Neural crest cell (in vitro differentiated cells): ENCODE measurements at regions not wholly inside any gene's neighbourhood (a gene's known extent, or its start where the extent isn't known, plus 50 kb on each side); places are given as distances from the start of the nearest gene placed in this dataset.

Source experiments
- DNase-seq: peaks from one replicate; pipeline ENCODE4 v3.0.0; 2021; ENCODE audit warnings: low read depth, mixed read lengths, low spot score
- H3K27ac Mint-ChIP-seq: one replicate; pipeline ENCODE4 v1.8.0; 2021; ENCODE audit warnings: mild to moderate bottlenecking, mixed read lengths; ENCODE audit not compliant: unreplicated experiment
- H3K27me3 Mint-ChIP-seq: 2 replicates; pipeline ENCODE4 v1.8.0; 2021; ENCODE audit warnings: low read depth, mild to moderate bottlenecking, mixed read lengths
- H3K36me3 Mint-ChIP-seq: 2 replicates; pipeline ENCODE4 v1.8.0; 2021; ENCODE audit warnings: low read depth, mild to moderate bottlenecking, mixed read lengths
- H3K4me1 Mint-ChIP-seq: 2 replicates; pipeline ENCODE4 v1.8.0; 2021; ENCODE audit warnings: mixed read lengths
- H3K4me3 Mint-ChIP-seq: one replicate; pipeline ENCODE4 v1.8.0; 2021; ENCODE audit warnings: mild to moderate bottlenecking, mixed read lengths
- H3K9me3 Mint-ChIP-seq: 2 replicates; pipeline ENCODE4 v1.8.0; 2021; ENCODE audit warnings: mixed read lengths
- TF ChIP-seq, protein P1 (sequence below): fragments of 200-600 bp; sonication (generic); conservative IDR thresholded peaks from 2 replicates; pipeline ENCODE4 v1.5.0; 2021; ENCODE audit warnings: antibody characterized with exemption, mild to moderate bottlenecking

DNA sequence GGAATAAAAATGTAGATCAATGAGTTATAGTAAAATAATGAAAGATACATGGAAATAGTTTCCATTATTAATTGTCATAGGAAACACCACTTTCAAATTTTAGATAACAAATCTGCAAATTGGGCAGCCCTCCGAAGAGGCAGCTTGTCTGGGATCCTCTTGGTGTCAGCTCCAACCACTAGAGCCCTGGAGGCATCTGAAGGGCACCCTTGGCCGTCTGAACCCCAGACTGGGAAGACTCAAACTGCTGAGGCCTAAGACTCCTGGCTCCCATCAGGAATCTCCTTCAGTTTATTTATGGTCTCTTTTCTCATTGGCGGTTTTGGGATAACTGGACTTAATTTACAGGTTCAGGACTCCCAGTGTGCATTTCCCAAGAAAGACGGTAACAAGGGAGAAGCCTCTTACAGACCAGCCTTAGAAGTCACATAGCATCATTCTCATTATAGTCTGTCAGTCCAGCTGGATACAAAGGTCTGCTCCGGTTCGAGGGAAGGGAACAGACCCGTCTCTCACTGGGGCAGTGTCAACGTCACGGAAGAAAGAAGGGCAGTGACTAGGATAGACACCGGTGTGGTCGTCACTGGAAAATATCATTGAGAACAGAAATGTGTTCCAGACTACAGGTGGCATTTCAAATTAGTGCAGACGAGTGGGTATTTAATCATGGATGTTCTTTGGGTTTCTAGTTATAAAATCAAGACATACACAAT lies 390.7 kb upstream of the NETO1 start:
- Mint-ChIP-seq H3K4me3 (no peak overlapping the region), H3K9me3 (peaks cover 3% of the 10 kb centered on the region), H3K27ac (no peak overlapping the region), H3K36me3 (no peaks in the 10 kb centered on the region), H3K4me1 (peaks cover 4% of the 10 kb centered on the region), H3K27me3 (no peaks in the 10 kb centered on the region)
- DNase-seq: no peak
- TF ChIP-seq, protein P1, sequence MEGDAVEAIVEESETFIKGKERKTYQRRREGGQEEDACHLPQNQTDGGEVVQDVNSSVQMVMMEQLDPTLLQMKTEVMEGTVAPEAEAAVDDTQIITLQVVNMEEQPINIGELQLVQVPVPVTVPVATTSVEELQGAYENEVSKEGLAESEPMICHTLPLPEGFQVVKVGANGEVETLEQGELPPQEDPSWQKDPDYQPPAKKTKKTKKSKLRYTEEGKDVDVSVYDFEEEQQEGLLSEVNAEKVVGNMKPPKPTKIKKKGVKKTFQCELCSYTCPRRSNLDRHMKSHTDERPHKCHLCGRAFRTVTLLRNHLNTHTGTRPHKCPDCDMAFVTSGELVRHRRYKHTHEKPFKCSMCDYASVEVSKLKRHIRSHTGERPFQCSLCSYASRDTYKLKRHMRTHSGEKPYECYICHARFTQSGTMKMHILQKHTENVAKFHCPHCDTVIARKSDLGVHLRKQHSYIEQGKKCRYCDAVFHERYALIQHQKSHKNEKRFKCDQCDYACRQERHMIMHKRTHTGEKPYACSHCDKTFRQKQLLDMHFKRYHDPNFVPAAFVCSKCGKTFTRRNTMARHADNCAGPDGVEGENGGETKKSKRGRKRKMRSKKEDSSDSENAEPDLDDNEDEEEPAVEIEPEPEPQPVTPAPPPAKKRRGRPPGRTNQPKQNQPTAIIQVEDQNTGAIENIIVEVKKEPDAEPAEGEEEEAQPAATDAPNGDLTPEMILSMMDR: no peak

DNA sequence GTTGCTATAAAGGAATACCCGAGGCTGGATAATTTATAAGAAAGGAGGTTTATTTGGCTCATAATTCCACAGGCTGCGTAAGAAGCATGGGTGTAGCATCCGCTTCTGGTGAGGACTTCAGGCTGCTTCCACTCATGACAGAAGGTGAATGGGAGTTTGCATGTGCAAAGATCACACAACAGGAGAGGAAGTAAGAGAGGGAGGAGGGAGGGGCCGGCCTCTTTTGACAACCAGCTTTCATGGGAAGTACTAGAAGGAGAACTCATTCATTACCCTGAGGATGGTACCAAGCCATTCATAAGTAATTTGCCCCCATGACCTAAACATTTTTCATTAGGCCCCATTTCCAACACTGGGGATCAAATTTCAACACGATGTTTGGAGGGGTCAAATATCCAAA lies 386.8 kb upstream of the NETO1 start:
- no peaks in the 10 kb centered on the region for H3K36me3 Mint-ChIP-seq
- H3K9me3 Mint-ChIP-seq: peaks cover 3% of the 10 kb centered on the region
- TF ChIP-seq, protein P1: no peak
- no peak overlapping the region for H3K4me3 Mint-ChIP-seq
- H3K27me3 Mint-ChIP-seq: no peaks in the 10 kb centered on the region
- no peak for DNase-seq
- peaks cover 4% of the 10 kb centered on the region for H3K4me1 Mint-ChIP-seq
- H3K27ac Mint-ChIP-seq: no peak overlapping the region

DNA sequence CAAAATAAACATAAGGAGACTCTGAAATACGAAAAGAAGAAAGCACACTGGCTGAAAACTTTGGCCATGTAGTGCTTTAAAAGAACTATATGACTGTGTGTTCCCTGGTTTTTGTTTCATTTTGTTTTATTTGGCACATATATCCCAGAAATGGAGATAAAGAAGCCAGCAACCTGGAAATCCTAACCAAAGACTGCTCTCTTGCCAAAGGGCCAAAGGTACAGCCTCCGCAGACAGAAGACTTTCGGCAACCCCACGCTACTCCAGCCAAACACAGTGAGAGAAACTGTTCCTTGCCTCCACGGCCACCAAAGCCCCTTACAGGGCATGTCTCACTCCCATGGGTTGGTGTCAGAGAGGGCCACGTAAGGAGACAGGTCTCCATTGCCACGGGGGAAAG lies 381.2 kb upstream of the NETO1 start:
- TF ChIP-seq, protein P1: no peak
- H3K4me1 Mint-ChIP-seq: peaks cover 5% of the 10 kb centered on the region

DNA sequence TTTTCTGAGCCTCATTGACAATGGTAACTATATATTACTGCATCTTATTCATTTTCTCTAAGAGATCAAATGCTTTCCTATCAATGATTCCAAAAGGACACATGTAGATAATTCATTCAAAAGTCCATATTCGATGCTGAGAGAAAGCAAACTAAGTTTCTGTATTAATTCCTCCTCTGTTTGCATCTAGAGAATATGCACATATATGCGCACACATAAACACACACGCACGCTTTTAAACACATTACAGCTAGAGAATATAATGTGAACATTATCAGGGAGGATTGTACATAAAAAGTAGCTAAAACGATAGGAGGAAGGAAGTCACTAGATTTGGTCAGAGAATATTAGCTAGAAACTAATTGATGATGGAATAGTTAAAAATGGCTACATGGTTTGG lies 379.0 kb upstream of the NETO1 start:
- no peak for DNase-seq
- Mint-ChIP-seq H3K36me3 (no peaks in the 10 kb centered on the region), H3K9me3 (no peaks in the 10 kb centered on the region), H3K27me3 (no peaks in the 10 kb centered on the region), H3K27ac (no peak overlapping the region), H3K4me3 (no peak overlapping the region), H3K4me1 (peaks cover 5% of the 10 kb centered on the region)
- TF ChIP-seq, protein P1: no peak

More for the DNA sequence above, 381.2 kb upstream of the NETO1 start:
- DNase-seq: no peak
- no peak overlapping the region for H3K27ac Mint-ChIP-seq
- no peaks in the 10 kb centered on the region for H3K36me3 Mint-ChIP-seq
- no peak overlapping the region for H3K4me3 Mint-ChIP-seq
- no peaks in the 10 kb centered on the region for H3K27me3 Mint-ChIP-seq
- H3K9me3 Mint-ChIP-seq: no peaks in the 10 kb centered on the region

DNA sequence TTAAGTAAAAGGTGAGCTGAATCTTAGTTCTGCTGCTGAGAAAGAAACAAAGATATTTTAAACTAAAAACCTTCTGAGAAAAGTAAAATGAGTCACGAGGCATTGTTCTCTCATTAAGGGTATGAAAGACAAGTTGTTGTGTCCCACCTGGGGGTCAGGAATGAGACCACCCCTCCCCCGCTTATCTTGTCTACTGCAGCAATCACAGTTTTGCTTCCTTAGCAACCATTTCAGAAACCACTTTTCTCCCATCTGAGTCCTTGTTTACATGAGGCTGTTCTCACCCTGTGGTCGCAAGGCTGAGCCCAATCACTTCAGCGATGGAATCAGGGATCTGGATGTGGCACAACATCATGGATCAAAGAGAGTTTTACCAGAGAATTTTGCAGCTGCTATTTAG lies 377.6 kb upstream of the NETO1 start:
- Mint-ChIP-seq H3K4me1 (peaks cover 5% of the 10 kb centered on the region), H3K27me3 (no peaks in the 10 kb centered on the region), H3K27ac (no peak overlapping the region), H3K4me3 (no peak overlapping the region), H3K9me3 (peaks cover 2% of the 10 kb centered on the region), H3K36me3 (no peaks in the 10 kb centered on the region)
- TF ChIP-seq, protein P1: no peak
- no peak for DNase-seq
